OCI-LY7 (cell line): ENCODE measurements at regions not wholly inside any gene's neighbourhood (a gene's known extent, or its start where the extent isn't known, plus 50 kb on each side); places are given as distances from the start of the nearest gene placed in this dataset.

ENCODE experiments used
- EZH2phosphoT487 ChIP-seq: fragments of 200-600 bp; sonication (generic); IDR thresholded peaks from 2 replicates; pipeline ENCODE4 v1.6.1; 2018; ENCODE audit warnings: low read depth, borderline replicate concordance, mild to moderate bottlenecking, mixed run types, antibody characterized with exemption, low read length, moderate library complexity, mixed read lengths
- TF ChIP-seq, protein P1 (sequence below): fragments of 200-600 bp; sonication (generic); conservative IDR thresholded peaks from 2 replicates; pipeline ENCODE4 v1.5.1; 2014; ENCODE audit warnings: mild to moderate bottlenecking, antibody characterized with exemption, low read length, moderate library complexity, mixed read lengths

DNA sequence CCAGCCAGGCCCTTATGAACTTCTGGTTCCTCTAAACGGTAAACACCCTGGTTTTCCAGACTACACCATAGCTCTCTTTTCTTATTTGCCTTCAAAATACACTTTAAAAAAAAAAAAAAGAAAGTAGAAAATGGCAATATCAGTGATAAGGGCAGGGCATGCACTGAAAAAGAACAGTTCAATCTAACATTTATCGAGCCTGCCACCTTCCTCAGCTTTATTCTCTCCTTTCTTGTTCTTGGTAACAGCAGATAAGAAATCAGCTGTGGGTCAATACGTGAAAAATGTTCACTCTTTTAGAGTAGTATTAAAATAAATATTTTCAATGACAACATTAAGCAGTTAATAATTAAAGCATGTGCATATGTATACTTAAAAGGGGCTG is 83.1 kb upstream of the ZNF648 start:
- TF ChIP-seq, protein P1, sequence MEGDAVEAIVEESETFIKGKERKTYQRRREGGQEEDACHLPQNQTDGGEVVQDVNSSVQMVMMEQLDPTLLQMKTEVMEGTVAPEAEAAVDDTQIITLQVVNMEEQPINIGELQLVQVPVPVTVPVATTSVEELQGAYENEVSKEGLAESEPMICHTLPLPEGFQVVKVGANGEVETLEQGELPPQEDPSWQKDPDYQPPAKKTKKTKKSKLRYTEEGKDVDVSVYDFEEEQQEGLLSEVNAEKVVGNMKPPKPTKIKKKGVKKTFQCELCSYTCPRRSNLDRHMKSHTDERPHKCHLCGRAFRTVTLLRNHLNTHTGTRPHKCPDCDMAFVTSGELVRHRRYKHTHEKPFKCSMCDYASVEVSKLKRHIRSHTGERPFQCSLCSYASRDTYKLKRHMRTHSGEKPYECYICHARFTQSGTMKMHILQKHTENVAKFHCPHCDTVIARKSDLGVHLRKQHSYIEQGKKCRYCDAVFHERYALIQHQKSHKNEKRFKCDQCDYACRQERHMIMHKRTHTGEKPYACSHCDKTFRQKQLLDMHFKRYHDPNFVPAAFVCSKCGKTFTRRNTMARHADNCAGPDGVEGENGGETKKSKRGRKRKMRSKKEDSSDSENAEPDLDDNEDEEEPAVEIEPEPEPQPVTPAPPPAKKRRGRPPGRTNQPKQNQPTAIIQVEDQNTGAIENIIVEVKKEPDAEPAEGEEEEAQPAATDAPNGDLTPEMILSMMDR: no peak
- no peak for TF ChIP-seq EZH2phosphoT487
